GM23338 (cell line): ENCODE measurements at regions not wholly inside any gene's neighbourhood (a gene's known extent, or its start where the extent isn't known, plus 50 kb on each side); places are given as distances from the start of the nearest gene placed in this dataset.

ENCODE experiments used
- ATAC-seq: fragments of 200-7000 bp; cut with Tn5 transposase; 3 replicates; pipeline ENCODE4 v1.9.1; 2020
- DNase-seq: peaks from one replicate; pipeline ENCODE4 v3.0.0-alpha.2; 2015; ENCODE audit warnings: low spot score
- H2AFZ ChIP-seq: fragments of 200-600 bp; sonication (generic); 2 replicates; pipeline ENCODE4 v1.8.0; 2016; ENCODE audit warnings: antibody characterized with exemption, mild to moderate bottlenecking, moderate library complexity
- H3F3A ChIP-seq: fragments of 200-600 bp; sonication (generic); replicated peaks from 2 replicates; pipeline ENCODE4 v1.8.0; 2017; ENCODE audit warnings: antibody characterized with exemption, mixed run types, low read depth
- H3K27ac ChIP-seq: fragments of 200-600 bp; sonication (generic); 2 replicates; pipeline ENCODE4 v1.6.1; 2016; ENCODE audit warnings: low read depth
- H3K27me3 ChIP-seq: fragments of 200-600 bp; sonication (generic); 2 replicates; pipeline ENCODE4 v1.8.0; 2016; ENCODE audit warnings: mild to moderate bottlenecking, mixed run types, moderate library complexity; ENCODE audit not compliant: insufficient read depth
- H3K36me3 ChIP-seq: fragments of 200-600 bp; sonication (generic); 2 replicates; pipeline ENCODE4 v1.8.0; 2016; ENCODE audit warnings: mild to moderate bottlenecking; ENCODE audit not compliant: insufficient read depth
- H3K4me1 ChIP-seq: fragments of 200-600 bp; sonication (generic); 2 replicates; pipeline ENCODE4 v1.8.0; 2016; ENCODE audit warnings: mild to moderate bottlenecking, moderate library complexity; ENCODE audit not compliant: insufficient read depth
- H3K4me2 ChIP-seq: fragments of 200-600 bp; sonication (generic); 2 replicates; pipeline ENCODE4 v1.7.1; 2017; ENCODE audit warnings: mixed run types
- H3K4me3 ChIP-seq: fragments of 200-600 bp; sonication (generic); 2 replicates; pipeline ENCODE4 v1.6.1; 2016; ENCODE audit warnings: mixed run types
- H3K79me2 ChIP-seq: fragments of 200-600 bp; sonication (generic); replicated peaks from 2 replicates; pipeline ENCODE4 v1.8.0; 2017; ENCODE audit warnings: mild to moderate bottlenecking; ENCODE audit not compliant: insufficient read depth
- H3K9me2 ChIP-seq: fragments of 200-600 bp; sonication (generic); 2 replicates; pipeline ENCODE4 v1.8.0; 2017; ENCODE audit not compliant: insufficient read depth
- H4K20me1 ChIP-seq: fragments of 200-600 bp; sonication (generic); replicated peaks from 2 replicates; pipeline ENCODE4 v1.8.0; 2017; ENCODE audit warnings: mild to moderate bottlenecking; ENCODE audit not compliant: insufficient read depth
- H3K27ac Mint-ChIP-seq: 2 replicates; pipeline ENCODE4 v1.8.0; 2020; ENCODE audit warnings: inconsistent platforms, mild to moderate bottlenecking, moderate library complexity, mixed read lengths
- H3K27me3 Mint-ChIP-seq: 3 replicates; pipeline ENCODE4 v1.8.0; 2022; ENCODE audit warnings: low read depth, mild to moderate bottlenecking, moderate library complexity, mixed read lengths, inconsistent platforms; ENCODE audit not compliant: insufficient read depth, poor library complexity
- H3K36me3 Mint-ChIP-seq: 3 replicates; pipeline ENCODE4 v1.8.0; 2021; ENCODE audit warnings: low read depth, mild to moderate bottlenecking, inconsistent platforms, moderate library complexity, mixed read lengths
- H3K4me1 Mint-ChIP-seq: 3 replicates; pipeline ENCODE4 v1.8.0; 2020; ENCODE audit warnings: mild to moderate bottlenecking, inconsistent platforms, mixed read lengths
- H3K4me3 Mint-ChIP-seq: 3 replicates; pipeline ENCODE4 v1.8.0; 2021; ENCODE audit warnings: moderate library complexity, mild to moderate bottlenecking, inconsistent platforms, mixed read lengths
- H3K9me3 Mint-ChIP-seq: 3 replicates; pipeline ENCODE4 v1.8.0; 2020; ENCODE audit warnings: moderate library complexity, mild to moderate bottlenecking, inconsistent platforms, mixed read lengths
- CREB1 ChIP-seq: fragments of 250-450 bp; sonication (Bioruptor Pico); IDR thresholded peaks from 2 replicates; pipeline ENCODE4 v1.5.0; 2020; ENCODE audit warnings: low read depth, mild to moderate bottlenecking, moderate library complexity
- ETS1 ChIP-seq: IDR thresholded peaks from 2 replicates; pipeline ENCODE4 v1.6.1; 2016; ENCODE audit warnings: antibody characterized with exemption
- EZH2 ChIP-seq: fragments of 200-600 bp; sonication (generic); IDR thresholded peaks from one replicate; pipeline ENCODE4 v1.8.0; 2017; ENCODE audit warnings: antibody characterized with exemption, mild to moderate bottlenecking, low read depth; ENCODE audit not compliant: unreplicated experiment
- EZH2phosphoT487 ChIP-seq: fragments of 200-600 bp; sonication (generic); IDR thresholded peaks from one replicate; pipeline ENCODE4 v1.8.1; 2018; ENCODE audit warnings: antibody characterized with exemption; ENCODE audit not compliant: unreplicated experiment
- JUNB ChIP-seq: IDR thresholded peaks from one replicate; pipeline ENCODE4 v1.6.1; 2016; ENCODE audit warnings: antibody characterized with exemption; ENCODE audit not compliant: unreplicated experiment
- NANOG ChIP-seq: IDR thresholded peaks from 2 replicates; pipeline ENCODE4 v1.6.1; 2016; ENCODE audit warnings: antibody characterized with exemption, borderline replicate concordance
- POLR2AphosphoS5 ChIP-seq: IDR thresholded peaks from 2 replicates; pipeline ENCODE4 v1.6.1; 2016; ENCODE audit warnings: antibody characterized with exemption, low read depth
- REST ChIP-seq: IDR thresholded peaks from one replicate; pipeline ENCODE4 v1.6.1; 2018; ENCODE audit warnings: antibody characterized with exemption; ENCODE audit not compliant: unreplicated experiment
- STAT1 ChIP-seq: IDR thresholded peaks from one replicate; pipeline ENCODE4 v1.6.1; 2016; ENCODE audit warnings: antibody characterized with exemption; ENCODE audit not compliant: unreplicated experiment
- ZNF114 ChIP-seq: fragments of 250-450 bp; sonication (Bioruptor Pico); IDR thresholded peaks from 2 replicates; pipeline ENCODE4 v1.5.0; 2020; ENCODE audit warnings: mild to moderate bottlenecking, moderate library complexity
- ZNF331 ChIP-seq: fragments of 250-450 bp; sonication (Bioruptor Pico); IDR thresholded peaks from 2 replicates; pipeline ENCODE4 v1.5.0; 2020; ENCODE audit warnings: low read depth, mild to moderate bottlenecking, moderate library complexity
- ZNF462 ChIP-seq: fragments of 250-450 bp; sonication (Bioruptor Pico); IDR thresholded peaks from 2 replicates; pipeline ENCODE4 v1.5.0; 2020; ENCODE audit warnings: mild to moderate bottlenecking, moderate library complexity

- TF ChIP-seq REST (no peak), ZNF114 (CRISPR knock-in tag) (no peak), EZH2 (no peak)
Measured at GRCh38 chr14:97283841-97284240, 486.7 kb downstream of the VRK1 start (continued).

GRCh38 chr14:97287956-97288355 is 490.8 kb downstream of the VRK1 start:
- H3K79me2 ChIP-seq: no peaks in the 10 kb centered on the region
- ATAC-seq: no peak
- no peak overlapping the region for H2AFZ ChIP-seq
- no peak overlapping the region for H3K4me2 ChIP-seq
- no peaks in the 10 kb centered on the region for H4K20me1 ChIP-seq
- peaks cover 9% of the 10 kb centered on the region for H3K9me2 ChIP-seq
- peaks cover 3% of the 10 kb centered on the region; the same call in 1 of the 2 replicates for H3K4me1 ChIP-seq
- no peaks in the 10 kb centered on the region for H3K27me3 ChIP-seq
- Mint-ChIP-seq H3K4me1 (peaks cover 7% of the 10 kb centered on the region; the same call in 2 of the 3 replicates), H3K36me3 (no peaks in the 10 kb centered on the region), H3K4me3 (no peak overlapping the region), H3K9me3 (no peaks in the 10 kb centered on the region), H3K27ac (no peak overlapping the region), H3K27me3 (peaks cover 2% of the 10 kb centered on the region)
- H3F3A ChIP-seq: no peaks in the 10 kb centered on the region
- DNase-seq: no peak
- H3K4me3 ChIP-seq: no peak overlapping the region
- H3K27ac ChIP-seq: no peak overlapping the region
- no peak for TF ChIP-seq REST
- no peak for TF ChIP-seq POLR2AphosphoS5
- TF ChIP-seq JUNB: no peak
- no peak for TF ChIP-seq ZNF462 (CRISPR knock-in tag)
- no peak for TF ChIP-seq STAT1
- no peak for TF ChIP-seq CREB1 (CRISPR knock-in tag)
- TF ChIP-seq ZNF114 (CRISPR knock-in tag): no peak
- TF ChIP-seq ZNF331 (CRISPR knock-in tag): no peak
- no peak for TF ChIP-seq ETS1
- TF ChIP-seq NANOG: no peak
- no peak for TF ChIP-seq EZH2phosphoT487
- no peaks in the 10 kb centered on the region for H3K36me3 ChIP-seq
